ENCODE measurements at regions not wholly inside any gene's neighbourhood (a gene's known extent, or its start where the extent isn't known, plus 50 kb on each side); places are given as distances from the start of the nearest gene placed in this dataset.

- no peak for TF ChIP-seq CTCF (conservative IDR thresholded peaks at IDR 0.05 in 1 of 2, IDR thresholded peaks at IDR 0.05 in 1 of 2; ENCODE audit: extremely low read depth in 1 of 2, insufficient read depth in 1 of 2, low read depth in 1 of 2, low read length in 2 of 2)
- TF ChIP-seq EZH2 (IDR thresholded peaks at IDR 0.05; ENCODE audit: borderline replicate concordance, low read length): no peak
These were observed 251.1 kb upstream of the PSMD7 start for GRCh38 chr16:74045513-74045912.

Data from mammary epithelial cell (primary cell).